GM12878 (cell line): ENCODE measurements at regions not wholly inside any gene's neighbourhood (a gene's known extent, or its start where the extent isn't known, plus 50 kb on each side); places are given as distances from the start of the nearest gene placed in this dataset.

Experiments used
- CHD1 ChIP-seq: IDR thresholded peaks from 2 replicates; pipeline ENCODE4 v1.6.1; 2012; ENCODE audit warnings: low read depth, low read length, improper control_type of control experiment
- CHD2 ChIP-seq: IDR thresholded peaks from 2 replicates; pipeline ENCODE4 v1.6.1; 2011; ENCODE audit warnings: low read depth, low read length, improper control_type of control experiment, borderline replicate concordance
- EZH2 ChIP-seq: IDR thresholded peaks from 2 replicates; pipeline ENCODE4 v1.6.1; 2012; ENCODE audit warnings: low read depth, mild to moderate bottlenecking, control low read depth, inconsistent platforms, low read length, borderline replicate concordance; ENCODE audit not compliant: control insufficient read depth
- MTA3 ChIP-seq: IDR thresholded peaks from 2 replicates; pipeline ENCODE4 v1.6.1; 2012; ENCODE audit warnings: low read length, inconsistent platforms, borderline replicate concordance
- MXI1 ChIP-seq: fragments of 150-350 bp; IDR thresholded peaks from 2 replicates; pipeline ENCODE4 v1.6.1; 2011; ENCODE audit warnings: low read depth, mild to moderate bottlenecking, inconsistent platforms, low read length, improper control_type of control experiment
- MYC ChIP-seq: IDR thresholded peaks from 2 replicates; pipeline ENCODE4 v1.6.1; 2011; ENCODE audit warnings: mild to moderate bottlenecking, low read length, moderate library complexity, inconsistent platforms; ENCODE audit not compliant: insufficient read depth, insufficient replicate concordance, insufficient read length, severe bottlenecking
- POLR2A ChIP-seq: IDR thresholded peaks from 2 replicates; pipeline ENCODE4 v1.6.1; 2011; ENCODE audit warnings: low read depth, mild to moderate bottlenecking, low read length
- POLR2AphosphoS5 ChIP-seq: IDR thresholded peaks from 2 replicates; pipeline ENCODE4 v1.6.1; 2011; ENCODE audit warnings: mild to moderate bottlenecking, low read length, inconsistent platforms
- SMARCA5 ChIP-seq: fragments of 450-650 bp; IDR thresholded peaks from 2 replicates; pipeline ENCODE4 v1.6.1; 2017; ENCODE audit warnings: mild to moderate bottlenecking
- STAT3 ChIP-seq: IDR thresholded peaks from 2 replicates; pipeline ENCODE4 v1.6.1; 2011; ENCODE audit warnings: low read depth, low read length, improper control_type of control experiment
- TF ChIP-seq, protein P1 (sequence below): IDR thresholded peaks from 2 replicates; pipeline ENCODE4 v1.6.1; 2011; ENCODE audit warnings: low read depth, low read length, improper control_type of control experiment, borderline replicate concordance

DNA sequence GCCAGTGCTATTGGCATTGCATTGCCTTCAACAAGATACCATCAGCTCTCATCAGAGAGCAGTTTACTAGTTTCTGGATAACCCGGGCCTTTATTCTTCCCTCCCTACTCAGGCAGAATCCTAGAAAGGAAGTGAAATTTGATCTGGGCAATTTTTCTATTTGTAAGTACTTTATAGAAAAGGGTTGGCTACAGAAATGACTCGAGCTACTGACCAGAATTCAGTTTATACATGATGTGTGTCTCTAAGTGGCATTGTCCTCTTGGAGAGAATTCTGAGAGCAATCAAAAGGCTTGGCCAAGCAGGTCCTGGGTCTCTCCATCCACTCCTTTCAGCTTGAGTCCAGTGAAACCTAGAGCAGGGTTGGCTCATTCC lies 192.7 kb upstream of the LEF1 start:
- TF ChIP-seq POLR2A = no peak
- no peak for TF ChIP-seq STAT3
- TF ChIP-seq EZH2 = no peak
- TF ChIP-seq MYC = no peak
- no peak for TF ChIP-seq CHD2
- TF ChIP-seq MXI1 = no peak
- TF ChIP-seq, protein P1, sequence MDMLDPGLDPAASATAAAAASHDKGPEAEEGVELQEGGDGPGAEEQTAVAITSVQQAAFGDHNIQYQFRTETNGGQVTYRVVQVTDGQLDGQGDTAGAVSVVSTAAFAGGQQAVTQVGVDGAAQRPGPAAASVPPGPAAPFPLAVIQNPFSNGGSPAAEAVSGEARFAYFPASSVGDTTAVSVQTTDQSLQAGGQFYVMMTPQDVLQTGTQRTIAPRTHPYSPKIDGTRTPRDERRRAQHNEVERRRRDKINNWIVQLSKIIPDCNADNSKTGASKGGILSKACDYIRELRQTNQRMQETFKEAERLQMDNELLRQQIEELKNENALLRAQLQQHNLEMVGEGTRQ = no peak
- TF ChIP-seq SMARCA5 = no peak
- TF ChIP-seq CHD1 = no peak
- no peak for TF ChIP-seq MTA3
- no peak for TF ChIP-seq POLR2AphosphoS5
